WTC11 (cell line): ENCODE measurements at regions not wholly inside any gene's neighbourhood (a gene's known extent, or its start where the extent isn't known, plus 50 kb on each side); places are given as distances from the start of the nearest gene placed in this dataset.

Source experiments
- ATF3 ChIP-seq: sonication (generic); formaldehyde crosslinking; conservative IDR thresholded peaks from 2 replicates; pipeline ENCODE4 v1.8.1; 2022; ENCODE audit warnings: mild to moderate bottlenecking, missing genetic modification reagents
- CREM ChIP-seq: sonication (generic); formaldehyde crosslinking; IDR thresholded peaks from 2 replicates; pipeline ENCODE4 v1.8.1; 2022; ENCODE audit warnings: mild to moderate bottlenecking, missing genetic modification reagents, moderate library complexity
- CTCF ChIP-seq: fragments of 200-600 bp; IDR thresholded peaks from 2 replicates; pipeline ENCODE4 v1.8.0; 2022; ENCODE audit warnings: antibody characterized with exemption
- ELF4 ChIP-seq: sonication (generic); formaldehyde crosslinking; IDR thresholded peaks from 2 replicates; pipeline ENCODE4 v1.8.1; 2022; ENCODE audit warnings: low read depth, mild to moderate bottlenecking, moderate library complexity, missing genetic modification reagents
- JUN ChIP-seq: sonication (generic); formaldehyde crosslinking; IDR thresholded peaks from 2 replicates; pipeline ENCODE4 v1.8.0; 2023; ENCODE audit warnings: mild to moderate bottlenecking, missing genetic modification reagents
- PREB ChIP-seq: sonication (generic); formaldehyde crosslinking; IDR thresholded peaks from 2 replicates; pipeline ENCODE4 v1.8.1; 2022; ENCODE audit warnings: mild to moderate bottlenecking, missing genetic modification reagents, moderate library complexity, borderline replicate concordance
- SMAD3 ChIP-seq: sonication (generic); formaldehyde crosslinking; IDR thresholded peaks from 2 replicates; pipeline ENCODE4 v1.8.0; 2022; ENCODE audit warnings: missing genetic modification reagents, mild to moderate bottlenecking, borderline replicate concordance
- USF1 ChIP-seq: sonication (generic); formaldehyde crosslinking; IDR thresholded peaks from 2 replicates; pipeline ENCODE4 v1.8.0; 2022; ENCODE audit warnings: mild to moderate bottlenecking, missing genetic modification reagents
- ZBTB43 ChIP-seq: sonication (generic); formaldehyde crosslinking; IDR thresholded peaks from 2 replicates; pipeline ENCODE4 v1.8.1; 2023; ENCODE audit warnings: mild to moderate bottlenecking, missing genetic modification reagents
- ZNF281 ChIP-seq: sonication (generic); formaldehyde crosslinking; IDR thresholded peaks from 2 replicates; pipeline ENCODE4 v1.8.0; 2023; ENCODE audit warnings: mild to moderate bottlenecking, missing genetic modification reagents

- no peak for TF ChIP-seq JUN (CRISPR knock-in tag)
- no peak for TF ChIP-seq ATF3 (CRISPR knock-in tag)
- TF ChIP-seq CTCF: no peak
- TF ChIP-seq ZNF281 (CRISPR knock-in tag): no peak
- TF ChIP-seq CREM (CRISPR knock-in tag): no peak
- TF ChIP-seq ZBTB43: no peak
- no peak for TF ChIP-seq ELF4
- no peak for TF ChIP-seq PREB (CRISPR knock-in tag)
- no peak for TF ChIP-seq SMAD3
- TF ChIP-seq USF1 (CRISPR knock-in tag): no peak
These were observed 1094.0 kb downstream of the FSCB start for GRCh38 chr14:43413084-43413483.
